ENCODE measurements at regions not wholly inside any gene's neighbourhood (a gene's known extent, or its start where the extent isn't known, plus 50 kb on each side); places are given as distances from the start of the nearest gene placed in this dataset.

- DNase-seq (ENCODE audit: low spot score): no peak
- TF ChIP-seq CTCF (IDR thresholded peaks at IDR 0.05; ENCODE audit: extremely low read depth, insufficient read depth, missing control alignments): no peak
- in situ Hi-C loops (cut with MboI; ENCODE audit: low pct_unique_long_range_greater_than_20kb, low sequenced_read_pairs, unreplicated experiment): no loop called here
Measured at GRCh38 chr1:170871868-170872267, 63.5 kb upstream of the MROH9 start.

GRCh38 chr1:170872663-170873062 is 62.7 kb upstream of the MROH9 start:
- TF ChIP-seq CTCF (IDR thresholded peaks at IDR 0.05; ENCODE audit: extremely low read depth, insufficient read depth, missing control alignments): no peak
- DNase-seq (ENCODE audit: low spot score): no peak
- in situ Hi-C loops (cut with MboI; ENCODE audit: low pct_unique_long_range_greater_than_20kb, low sequenced_read_pairs, unreplicated experiment): no loop called here

GRCh38 chr1:170874671-170875070 is 60.7 kb upstream of the MROH9 start:
- DNase-seq (ENCODE audit: low spot score): no peak
- in situ Hi-C loops (cut with MboI; ENCODE audit: low pct_unique_long_range_greater_than_20kb, low sequenced_read_pairs, unreplicated experiment): loop anchor here (25.0 kb wide), 2 partner anchors 187 to 937 kb away; no protein-coding TSS in a partner anchor
- TF ChIP-seq CTCF (IDR thresholded peaks at IDR 0.05; ENCODE audit: extremely low read depth, insufficient read depth, missing control alignments): no peak

GRCh38 chr1:170881268-170882265 is 53.8 kb upstream of the MROH9 start:
- DNase-seq (ENCODE audit: low spot score): peak; percentile 21
- TF ChIP-seq CTCF (IDR thresholded peaks at IDR 0.05; ENCODE audit: extremely low read depth, insufficient read depth, missing control alignments): peak; percentile 73
- in situ Hi-C loops (cut with MboI; ENCODE audit: low pct_unique_long_range_greater_than_20kb, low sequenced_read_pairs, unreplicated experiment): loop anchor here (25.0 kb wide), 2 partner anchors 194 to 944 kb away; no protein-coding TSS in a partner anchor
